ACC112 (cell line): ENCODE measurements at regions not wholly inside any gene's neighbourhood (a gene's known extent, or its start where the extent isn't known, plus 50 kb on each side); places are given as distances from the start of the nearest gene placed in this dataset.
A peak's percentile ranks its signal among the peaks of the same experiment; 100 is the strongest.

Experiments used
- H2AFZ ChIP-seq: fragments of 200-600 bp; sonication (generic); one replicate; pipeline ENCODE4 v1.6.0; 2017; ENCODE audit warnings: antibody characterized with exemption, low read length; ENCODE audit not compliant: unreplicated experiment
- H3K27ac ChIP-seq: fragments of 200-600 bp; sonication (generic); 2 replicates; pipeline ENCODE4 v1.5.1; 2014; ENCODE audit warnings: low read depth, mild to moderate bottlenecking, antibody characterized with exemption, low read length, moderate library complexity
- H3K27me3 ChIP-seq: fragments of 200-600 bp; sonication (generic); 2 replicates; pipeline ENCODE4 v1.6.1; 2014; ENCODE audit warnings: mild to moderate bottlenecking, antibody characterized with exemption, low read length, moderate library complexity, mixed read lengths; ENCODE audit not compliant: insufficient read depth
- H3K36me3 ChIP-seq: fragments of 200-600 bp; sonication (generic); 2 replicates; pipeline ENCODE4 v1.6.1; 2016; ENCODE audit warnings: mild to moderate bottlenecking, antibody characterized with exemption, low read length, moderate library complexity, mixed read lengths; ENCODE audit not compliant: insufficient read depth
- H3K4me1 ChIP-seq: fragments of 200-600 bp; sonication (generic); one replicate; pipeline ENCODE4 v1.6.1; 2016; ENCODE audit warnings: low read length, mixed read lengths; ENCODE audit not compliant: insufficient read depth, unreplicated experiment, control insufficient read depth
- H3K4me3 ChIP-seq: fragments of 200-600 bp; sonication (generic); 2 replicates; pipeline ENCODE4 v1.5.1; 2014; ENCODE audit warnings: mild to moderate bottlenecking, low read depth, low read length
- H3K79me2 ChIP-seq: fragments of 200-600 bp; sonication (generic); one replicate; pipeline ENCODE4 v1.6.0; 2016; ENCODE audit warnings: low read length; ENCODE audit not compliant: control insufficient read depth, unreplicated experiment, insufficient read depth

GRCh38 chr1:191907121-191907520 is 251.1 kb upstream of the RGS18 start:
- H2AFZ ChIP-seq, result no peak overlapping the region
- no peak overlapping the region for H3K4me3 ChIP-seq
- H3K27ac ChIP-seq, result no peak overlapping the region
- H3K36me3 ChIP-seq, result no peaks in the 10 kb centered on the region
- H3K4me1 ChIP-seq, result no peaks in the 10 kb centered on the region
- no peaks in the 10 kb centered on the region for H3K27me3 ChIP-seq
- no peaks in the 10 kb centered on the region for H3K79me2 ChIP-seq

GRCh38 chr1:191910245-191910644 is 248.0 kb upstream of the RGS18 start:
- Histone ChIP-seq H3K27ac (no peak overlapping the region), H3K4me3 (no peak overlapping the region), H3K27me3 (no peaks in the 10 kb centered on the region), H3K36me3 (no peaks in the 10 kb centered on the region), H2AFZ (no peak overlapping the region), H3K4me1 (no peaks in the 10 kb centered on the region), H3K79me2 (no peaks in the 10 kb centered on the region)

GRCh38 chr1:191912517-191912916 is 245.7 kb upstream of the RGS18 start:
- Histone ChIP-seq H3K27ac (no peak overlapping the region), H3K4me3 (no peak overlapping the region), H3K79me2 (no peaks in the 10 kb centered on the region), H2AFZ (no peak overlapping the region), H3K27me3 (no peaks in the 10 kb centered on the region), H3K36me3 (no peaks in the 10 kb centered on the region), H3K4me1 (no peaks in the 10 kb centered on the region)

GRCh38 chr1:191913260-191913977 is 244.8 kb upstream of the RGS18 start:
- H3K27ac ChIP-seq, result no peak overlapping the region
- H3K27me3 ChIP-seq, result no peaks in the 10 kb centered on the region
- H3K4me3 ChIP-seq, result no peak overlapping the region
- H3K36me3 ChIP-seq, result no peaks in the 10 kb centered on the region
- no peaks in the 10 kb centered on the region for H3K4me1 ChIP-seq
- no peaks in the 10 kb centered on the region for H3K79me2 ChIP-seq
- H2AFZ ChIP-seq, result no peak overlapping the region

GRCh38 chr1:191929383-191929782 is 228.9 kb upstream of the RGS18 start:
- Histone ChIP-seq H3K36me3 (no peaks in the 10 kb centered on the region), H3K27me3 (no peaks in the 10 kb centered on the region), H3K4me1 (no peaks in the 10 kb centered on the region), H3K4me3 (no peak overlapping the region), H3K27ac (no peak overlapping the region), H3K79me2 (no peaks in the 10 kb centered on the region), H2AFZ (no peak overlapping the region)

- Histone ChIP-seq H3K27ac (no peak overlapping the region), H3K79me2 (no peaks in the 10 kb centered on the region), H3K4me3 (no peak overlapping the region), H2AFZ (no peak overlapping the region), H3K36me3 (no peaks in the 10 kb centered on the region), H3K4me1 (no peaks in the 10 kb centered on the region), H3K27me3 (no peaks in the 10 kb centered on the region)
Observed at GRCh38 chr1:191943684-191944083, 214.6 kb upstream of the RGS18 start.

- Histone ChIP-seq H3K4me1 (no peaks in the 10 kb centered on the region), H2AFZ (no peak overlapping the region), H3K79me2 (no peaks in the 10 kb centered on the region), H3K4me3 (no peak overlapping the region), H3K27me3 (no peaks in the 10 kb centered on the region), H3K36me3 (no peaks in the 10 kb centered on the region), H3K27ac (no peak overlapping the region)
Observed at GRCh38 chr1:191953526-191953925, 204.7 kb upstream of the RGS18 start.

- no peak overlapping the region for H3K4me3 ChIP-seq
- no peaks in the 10 kb centered on the region for H3K27me3 ChIP-seq
- H3K36me3 ChIP-seq, result no peaks in the 10 kb centered on the region
- no peak overlapping the region for H2AFZ ChIP-seq
- H3K79me2 ChIP-seq, result no peaks in the 10 kb centered on the region
- no peaks in the 10 kb centered on the region for H3K4me1 ChIP-seq
- H3K27ac ChIP-seq, result no peak overlapping the region
Observed at GRCh38 chr1:191959856-191960255, 198.4 kb upstream of the RGS18 start.

- Histone ChIP-seq H2AFZ (no peak overlapping the region), H3K79me2 (no peaks in the 10 kb centered on the region), H3K4me1 (no peaks in the 10 kb centered on the region)
Observed at GRCh38 chr1:191963286-191963685, 195.0 kb upstream of the RGS18 start.

GRCh38 chr1:191963781-191964455 is 194.3 kb upstream of the RGS18 start:
- Histone ChIP-seq H3K79me2 (no peaks in the 10 kb centered on the region), H3K4me3 (no peak overlapping the region), H3K36me3 (no peaks in the 10 kb centered on the region), H3K27ac (no peak overlapping the region), H2AFZ (peak overlapping the region; percentile 28), H3K4me1 (no peaks in the 10 kb centered on the region), H3K27me3 (no peaks in the 10 kb centered on the region)

More at GRCh38 chr1:191963286-191963685, 195.0 kb upstream of the RGS18 start:
- no peaks in the 10 kb centered on the region for H3K27me3 ChIP-seq
- no peak overlapping the region for H3K4me3 ChIP-seq
- no peak overlapping the region for H3K27ac ChIP-seq
- no peaks in the 10 kb centered on the region for H3K36me3 ChIP-seq

GRCh38 chr1:191969290-191969689 is 189.0 kb upstream of the RGS18 start:
- H3K27ac ChIP-seq, result no peak overlapping the region
- no peak overlapping the region for H2AFZ ChIP-seq
- no peaks in the 10 kb centered on the region for H3K79me2 ChIP-seq
- no peaks in the 10 kb centered on the region for H3K36me3 ChIP-seq
- no peaks in the 10 kb centered on the region for H3K4me1 ChIP-seq
- H3K27me3 ChIP-seq, result no peaks in the 10 kb centered on the region
- H3K4me3 ChIP-seq, result no peak overlapping the region
